IMR-90 (cell line): ENCODE measurements at regions not wholly inside any gene's neighbourhood (a gene's known extent, or its start where the extent isn't known, plus 50 kb on each side); places are given as distances from the start of the nearest gene placed in this dataset.

Experiments
- ATAC-seq: fragments of 200-7000 bp; cut with Tn5 transposase; 2 replicates; pipeline ENCODE4 v1.9.1; 2020; ENCODE audit warnings: low read depth, mild to moderate bottlenecking, moderate library complexity
- BruUV-seq: library from RNA; stranded (reverse); fragments of 400-500 nt; replicated peaks from 2 replicates; lab custom pipeline; 2021; lab: Mats Ljungman, UMichigan
- CTCF ChIA-PET: fragments of 300-600 bp; formaldehyde crosslinking; extraction: SDS; loops from one replicate; lab custom pipeline; 2021; ENCODE audit warnings: antibody characterized with exemption; lab: Yijun Ruan, JAX
- POLR2A ChIA-PET: fragments of 300-600 bp; sonication (Branson Sonifier 250); formaldehyde crosslinking; loops from one replicate; lab custom pipeline; 2022; ENCODE audit warnings: antibody characterized with exemption; ENCODE audit not compliant: unreplicated experiment; lab: Charles Lee
- DNase-seq: peaks from one replicate; pipeline ENCODE4 v3.0.0; 2013
- H2AFZ ChIP-seq: replicated peaks from 2 replicates; pipeline ENCODE3; 2013; ENCODE audit warnings: low read length, mild to moderate bottlenecking; ENCODE audit not compliant: poor library complexity
- H2AK5ac ChIP-seq: 2 replicates; pipeline ENCODE4 v1.6.1; 2013; ENCODE audit warnings: low read depth, low read length, inconsistent platforms
- H2AK9ac ChIP-seq: replicated peaks from 2 replicates; pipeline ENCODE3; 2013; ENCODE audit warnings: mild to moderate bottlenecking, low read depth, low read length, moderate library complexity; ENCODE audit not compliant: poor library complexity
- H2BK120ac ChIP-seq: 2 replicates; pipeline ENCODE4 v1.6.1; 2013; ENCODE audit warnings: low read depth, low read length, inconsistent platforms
- H2BK15ac ChIP-seq: 3 replicates; pipeline ENCODE4 v1.6.1; 2013; ENCODE audit warnings: low read depth, low read length, inconsistent platforms
- H2BK20ac ChIP-seq: 2 replicates; pipeline ENCODE4 v1.6.1; 2013; ENCODE audit warnings: low read depth, mild to moderate bottlenecking, inconsistent platforms, low read length, moderate library complexity
- H2BK5ac ChIP-seq: 2 replicates; pipeline ENCODE4 v1.6.1; 2013; ENCODE audit warnings: mild to moderate bottlenecking, low read depth, low read length, inconsistent platforms; ENCODE audit not compliant: poor library complexity, severe bottlenecking
- H3K14ac ChIP-seq: replicated peaks from 2 replicates; pipeline ENCODE4 v1.6.1; 2013; ENCODE audit warnings: low read depth, low read length, inconsistent platforms
- H3K18ac ChIP-seq: 2 replicates; pipeline ENCODE4 v1.6.1; 2013; ENCODE audit warnings: low read depth, low read length, control low read depth
- H3K23ac ChIP-seq: 2 replicates; pipeline ENCODE4 v1.6.1; 2013; ENCODE audit warnings: low read depth, low read length, inconsistent platforms
- H3K27ac ChIP-seq: 2 replicates; pipeline ENCODE4 v1.5.1; 2013; ENCODE audit warnings: mild to moderate bottlenecking, control low read depth, low read length; ENCODE audit not compliant: insufficient read depth
- H3K27me3 ChIP-seq: 2 replicates; pipeline ENCODE4 v1.6.1; 2013; ENCODE audit warnings: low read length; ENCODE audit not compliant: control insufficient read depth, insufficient read depth
- H3K36me3 ChIP-seq: 2 replicates; pipeline ENCODE4 v1.6.1; 2013; ENCODE audit warnings: low read length, mixed read lengths; ENCODE audit not compliant: control insufficient read depth, insufficient read depth
- H3K4ac ChIP-seq: 2 replicates; pipeline ENCODE4 v1.6.1; 2013; ENCODE audit warnings: low read depth, low read length, inconsistent platforms
- H3K4me1 ChIP-seq: 2 replicates; pipeline ENCODE4 v1.6.1; 2013; ENCODE audit warnings: low read length, mixed read lengths; ENCODE audit not compliant: control insufficient read depth, insufficient read depth
- H3K4me2 ChIP-seq: 2 replicates; pipeline ENCODE4 v1.6.1; 2013; ENCODE audit warnings: low read depth, mild to moderate bottlenecking, control low read depth, low read length, moderate library complexity
- H3K4me3 ChIP-seq: 2 replicates; pipeline ENCODE4 v1.5.1; 2013; ENCODE audit warnings: low read depth, mild to moderate bottlenecking, control low read depth, low read length, moderate library complexity; ENCODE audit not compliant: insufficient read depth
- H3K56ac ChIP-seq: 2 replicates; pipeline ENCODE4 v1.6.1; 2013; ENCODE audit warnings: low read length, inconsistent platforms; ENCODE audit not compliant: insufficient read depth; ENCODE audit errors: extremely low read depth
- H3K79me1 ChIP-seq, 2 experiments: 2 replicates each; pipeline ENCODE4 v1.6.1; 2013; ENCODE audit warnings: low read length in 2 of 2, inconsistent platforms in 1 of 2, low read depth in 1 of 2
- H3K9ac ChIP-seq: 2 replicates; pipeline ENCODE4 v1.6.1; 2013; ENCODE audit warnings: low read depth, low read length, control low read depth
- H3K9me1 ChIP-seq: 2 replicates; pipeline ENCODE4 v1.6.1; 2013; ENCODE audit warnings: low read length, inconsistent platforms; ENCODE audit not compliant: insufficient read depth
- H3K9me3 ChIP-seq: 2 replicates; pipeline ENCODE4 v1.6.1; 2013; ENCODE audit warnings: low read length; ENCODE audit not compliant: control insufficient read depth, insufficient read depth
- H4K20me1 ChIP-seq: 2 replicates; pipeline ENCODE4 v1.6.1; 2013; ENCODE audit warnings: low read length, inconsistent platforms; ENCODE audit not compliant: insufficient read depth
- H4K5ac ChIP-seq: 2 replicates; pipeline ENCODE4 v1.6.1; 2013; ENCODE audit warnings: mild to moderate bottlenecking, low read depth, low read length, control low read depth
- H4K8ac ChIP-seq, 2 experiments: 2 replicates each; pipeline ENCODE4 v1.6.1; 2013; ENCODE audit warnings: low read depth in 2 of 2, low read length in 2 of 2, control low read depth in 1 of 2, inconsistent platforms in 1 of 2
- H4K91ac ChIP-seq: 2 replicates; pipeline ENCODE4 v1.6.1; 2013; ENCODE audit warnings: low read depth, low read length, inconsistent platforms; ENCODE audit not compliant: insufficient read depth
- FOS ChIP-seq: fragments of 150-350 bp; IDR thresholded peaks from 2 replicates; pipeline ENCODE4 v1.6.1; 2016; ENCODE audit warnings: low read depth, low read length
- POLR2A ChIP-seq: IDR thresholded peaks from 2 replicates; pipeline ENCODE4 v1.6.1; 2012; ENCODE audit warnings: mild to moderate bottlenecking, low read depth, low read length
- RFX5 ChIP-seq: IDR thresholded peaks from 2 replicates; pipeline ENCODE4 v1.8.0; 2012; ENCODE audit warnings: low read depth, mild to moderate bottlenecking, low read length, moderate library complexity
- WGBS, 2 experiments: methylation state at CpG; one replicate each; pipeline versions ENCODE4 v1.1.5 to v1.1.7; 2013; ENCODE audit warnings: missing lambda C conversion rate in 2 of 2; ENCODE audit not compliant: insufficient read length in 1 of 2; ENCODE audit errors: extremely low coverage in 2 of 2; 5-methylcytosine and 5-hydroxymethylcytosine counted together
- dilution Hi-C: fragments of 300-500 bp; cut with HindIII; formaldehyde crosslinking; loops from one replicate; pipeline ENCODE4 v1.14.3; 2018; ENCODE audit warnings: low sequenced_read_pairs; ENCODE audit not compliant: unreplicated experiment
- in situ Hi-C: fragments of 300-500 bp; cut with MboI; formaldehyde crosslinking; loops from 3 replicates; pipeline ENCODE4 v1.14.3; 2019; ENCODE audit warnings: low sequenced_read_pairs, inconsistent platforms, mixed read lengths
- intact Hi-C: fragments of 100-400 bp; cut with micrococcal nuclease; formaldehyde crosslinking; loops from 2 replicates; pipeline ENCODE4 v1.10.0; 2022

DNA sequence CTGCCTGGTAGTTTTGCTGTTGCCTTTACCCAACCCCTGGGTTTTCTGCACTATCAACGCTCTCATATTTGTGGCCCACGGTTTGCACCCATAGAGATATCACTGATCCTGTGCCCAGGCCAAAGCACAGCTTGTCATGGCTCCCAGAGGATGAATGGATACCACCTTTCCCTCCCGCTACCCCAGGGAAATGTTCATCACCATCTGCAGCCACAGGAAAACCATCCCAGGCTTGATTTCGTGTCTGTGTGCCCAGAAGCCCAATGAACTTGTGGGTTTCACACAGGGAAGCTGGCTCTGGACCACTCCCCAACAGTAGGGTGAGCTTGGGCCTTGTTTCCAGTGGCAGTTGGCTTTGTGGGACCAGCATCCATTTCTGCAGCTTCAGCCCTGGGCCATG lies 143.1 kb upstream of the GDF10 start:
- Histone ChIP-seq H3K79me1 (peaks cover 0 to 5% of the 10 kb centered on the region in 2 experiments; a peak in 1 of 4 replicates), H3K56ac (no peak overlapping the region), H2BK15ac (no peak overlapping the region), H3K4me3 (no peak overlapping the region), H3K4ac (no peak overlapping the region), H4K91ac (no peak overlapping the region), H3K27me3 (no peaks in the 10 kb centered on the region), H3K9ac (no peak overlapping the region), H3K18ac (no peak overlapping the region), H3K23ac (no peak overlapping the region), H3K4me2 (no peak overlapping the region), H3K36me3 (no peaks in the 10 kb centered on the region; the same call in 1 of the 2 replicates), H3K9me1 (no peaks in the 10 kb centered on the region), H2AK9ac (no peak overlapping the region), H4K5ac (no peak overlapping the region), H3K4me1 (peaks cover 3% of the 10 kb centered on the region; the same call in 1 of the 2 replicates), H2BK120ac (no peak overlapping the region), H2BK5ac (no peak overlapping the region), H3K27ac (no peak overlapping the region), H3K14ac (no peak overlapping the region), H2AFZ (no peak overlapping the region), H2AK5ac (no peak overlapping the region), H4K8ac (no peak overlapping the region), H3K9me3 (peaks cover 9% of the 10 kb centered on the region), H4K20me1 (no peaks in the 10 kb centered on the region), H2BK20ac (no peak overlapping the region)
- dilution Hi-C loops = no loop called here
- BruUV-seq = no TSS peak
- in situ Hi-C loops = no loop called here
- 88% methylated on average over 2 of the region's 4 CpGs; no CpG with 5 or more reads in 1 of the 2 experiments for WGBS, 2 experiments
- DNase-seq = no peak
- no peak for ATAC-seq
- intact Hi-C loops = no loop called here
- ChIA-PET POLR2A (no interaction called here), CTCF (no interaction called here)
- TF ChIP-seq FOS (no peak), RFX5 (no peak), POLR2A (no peak)
